HEK293 (cell line): ENCODE measurements at regions not wholly inside any gene's neighbourhood (a gene's known extent, or its start where the extent isn't known, plus 50 kb on each side); places are given as distances from the start of the nearest gene placed in this dataset.

Experiments used
- ZBTB10 ChIP-seq: fragments of 450-650 bp; formaldehyde crosslinking; IDR thresholded peaks from 2 replicates; pipeline ENCODE4 v1.5.1; 2016; ENCODE audit warnings: missing biosample characterization, missing genetic modification characterization
- ZNF274 ChIP-seq, 2 experiments: fragments of 200-500 bp in 1 of 2; fragments of 450-650 bp in 1 of 2; sonication (Bioruptor generic) in 1 of 2; formaldehyde crosslinking in 1 of 2; IDR thresholded peaks; 2 replicates each; pipeline versions ENCODE4 v1.5.1 to v1.6.1; 2014 to 2016; ENCODE audit warnings: borderline replicate concordance in 1 of 2, inconsistent platforms in 1 of 2, low read length in 1 of 2, missing biosample characterization in 1 of 2, missing genetic modification characterization in 1 of 2
- ZNF513 ChIP-seq: fragments of 450-650 bp; IDR thresholded peaks from 2 replicates; pipeline ENCODE4 v1.5.1; 2018; ENCODE audit warnings: missing biosample characterization, missing genetic modification characterization
- ZNF518A ChIP-seq: fragments of 450-650 bp; formaldehyde crosslinking; conservative IDR thresholded peaks from 2 replicates; pipeline ENCODE4 v1.5.1; 2016; ENCODE audit warnings: low read depth, missing biosample characterization, missing genetic modification characterization
- ZNF639 ChIP-seq: fragments of 450-650 bp; formaldehyde crosslinking; IDR thresholded peaks from 2 replicates; pipeline ENCODE4 v1.5.1; 2016; ENCODE audit warnings: missing biosample characterization, missing genetic modification characterization
- ZNF670 ChIP-seq: fragments of 450-650 bp; formaldehyde crosslinking; IDR thresholded peaks from 2 replicates; pipeline ENCODE4 v1.5.1; 2016; ENCODE audit warnings: missing biosample characterization, missing genetic modification characterization, low read depth

GRCh38 chr2:5984273-5984655, 292.1 kb downstream of the SOX11 start:
- TF ChIP-seq ZNF639 (tag by site-specific recombination) (no peak), ZBTB10 (tag by site-specific recombination) (no peak), ZNF513 (tag by site-specific recombination) (no peak), ZNF518A (tag by site-specific recombination) (no peak), ZNF274 (IDR thresholded peaks at IDR 0.05; ENCODE audit: low read length) (no peak), ZNF274 (tag by site-specific recombination; IDR thresholded peaks at IDR 0.05; ENCODE audit: borderline replicate concordance) (no peak), ZNF670 (tag by site-specific recombination) (no peak)
